Bronchial epithelial cell (primary cell): ENCODE measurements at regions not wholly inside any gene's neighbourhood (a gene's known extent, or its start where the extent isn't known, plus 50 kb on each side); places are given as distances from the start of the nearest gene placed in this dataset.
A peak's percentile ranks its signal among the peaks of the same experiment; 100 is the strongest.

ENCODE experiments used
- DNase-seq: peaks from one replicate; pipeline ENCODE4 v3.0.0-alpha.2; 2010; ENCODE audit warnings: low read depth
- FAIRE-seq: peaks from 2 replicates; lab custom pipeline; 2011; peaks lifted over from hg19 to GRCh38; lab: Jason Lieb, UNC
- H3K27me3 ChIP-seq: 2 replicates; pipeline ENCODE4 v1.5.1; 2011; ENCODE audit warnings: low read length; ENCODE audit not compliant: control insufficient read depth, insufficient read depth
- H3K36me3 ChIP-seq: 2 replicates; pipeline ENCODE4 v1.5.1; 2011; ENCODE audit warnings: low read length; ENCODE audit not compliant: control insufficient read depth, insufficient read depth
- H3K4me3 ChIP-seq: 2 replicates; pipeline ENCODE4 v1.5.1; 2011; ENCODE audit warnings: mild to moderate bottlenecking, low read depth, low read length, control low read depth
- CTCF ChIP-seq: IDR thresholded peaks from 2 replicates; pipeline ENCODE4 v1.5.1; 2011; ENCODE audit warnings: mild to moderate bottlenecking, moderate library complexity, low read length, control low read depth, inconsistent platforms; ENCODE audit not compliant: insufficient read depth, severe bottlenecking

GRCh38 chr14:26395726-26396125, 202.1 kb downstream of the NOVA1 start:
- no peak overlapping the region for H3K4me3 ChIP-seq
- no peak for FAIRE-seq
- H3K36me3 ChIP-seq: no peaks in the 10 kb centered on the region

GRCh38 chr14:26394150-26394810, 203.6 kb downstream of the NOVA1 start:
- no peaks in the 10 kb centered on the region for H3K36me3 ChIP-seq
- no peak for FAIRE-seq
- peak; percentile 50 for DNase-seq
- no peak overlapping the region for H3K4me3 ChIP-seq
- no peaks in the 10 kb centered on the region for H3K27me3 ChIP-seq
- TF ChIP-seq CTCF: peak; percentile 22

More at GRCh38 chr14:26395726-26396125, 202.1 kb downstream of the NOVA1 start:
- TF ChIP-seq CTCF: no peak
- no peak for DNase-seq
- H3K27me3 ChIP-seq: no peaks in the 10 kb centered on the region

- Histone ChIP-seq H3K36me3 (no peaks in the 10 kb centered on the region), H3K4me3 (no peak overlapping the region), H3K27me3 (no peaks in the 10 kb centered on the region)
- DNase-seq (no peak), FAIRE-seq (no peak)
- TF ChIP-seq CTCF: no peak
Observed at GRCh38 chr14:26392498-26392897, 205.3 kb downstream of the NOVA1 start.

GRCh38 chr14:26389646-26390508, 208.0 kb downstream of the NOVA1 start:
- no peaks in the 10 kb centered on the region for H3K27me3 ChIP-seq
- DNase-seq (peak; percentile 55), FAIRE-seq (no peak)
- no peak overlapping the region for H3K4me3 ChIP-seq
- no peak for TF ChIP-seq CTCF
- H3K36me3 ChIP-seq: no peaks in the 10 kb centered on the region

- TF ChIP-seq CTCF: no peak
- H3K36me3 ChIP-seq: no peaks in the 10 kb centered on the region
- H3K27me3 ChIP-seq: no peaks in the 10 kb centered on the region
- DNase-seq: no peak
- H3K4me3 ChIP-seq: no peak overlapping the region
- FAIRE-seq: no peak
Observed at GRCh38 chr14:26385310-26385709, 212.5 kb downstream of the NOVA1 start.
